NB4 (cell line): ENCODE measurements at regions not wholly inside any gene's neighbourhood (a gene's known extent, or its start where the extent isn't known, plus 50 kb on each side); places are given as distances from the start of the nearest gene placed in this dataset.

Source experiments
- DNase-seq: peaks from one replicate; pipeline ENCODE4 v3.0.0; 2010; ENCODE audit warnings: low read depth
- H3K4me3 ChIP-seq: one replicate; pipeline ENCODE4 v1.5.1; 2011; ENCODE audit warnings: mild to moderate bottlenecking, low read depth, low read length, moderate library complexity
- CTCF ChIP-seq: IDR thresholded peaks from one replicate; pipeline ENCODE4 v1.5.1; 2012; ENCODE audit warnings: low read depth, low read length
- MAX ChIP-seq: IDR thresholded peaks from 2 replicates; pipeline ENCODE4 v1.6.1; 2011; ENCODE audit warnings: low read depth, low read length
- MYC ChIP-seq: IDR thresholded peaks from 2 replicates; pipeline ENCODE4 v1.6.1; 2011; ENCODE audit warnings: low read depth, low read length
- POLR2A ChIP-seq: IDR thresholded peaks from 2 replicates; pipeline ENCODE4 v1.6.1; 2011; ENCODE audit warnings: mild to moderate bottlenecking; ENCODE audit not compliant: insufficient read length; ENCODE audit errors: extremely low read depth

GRCh38 chr14:45664668-45665356 is 411.8 kb upstream of the MIS18BP1 start:
- H3K4me3 ChIP-seq, result no peak overlapping the region
- DNase-seq, result peak; percentile 31
- TF ChIP-seq CTCF (peak; percentile 61), POLR2A (no peak)

- no peak for TF ChIP-seq MAX
- no peak for TF ChIP-seq CTCF
- DNase-seq, result no peak
- no peak overlapping the region for H3K4me3 ChIP-seq
These were observed 405.9 kb upstream of the MIS18BP1 start for GRCh38 chr14:45658917-45659299.

GRCh38 chr14:45658226-45658916 is 405.4 kb upstream of the MIS18BP1 start:
- no peak for TF ChIP-seq MAX
- TF ChIP-seq MYC, result no peak
- no peak for TF ChIP-seq CTCF
- TF ChIP-seq POLR2A, result no peak
- H3K4me3 ChIP-seq, result no peak overlapping the region
- no peak for DNase-seq

- no peak for DNase-seq
These were observed 398.9 kb upstream of the MIS18BP1 start for GRCh38 chr14:45651890-45652289.

GRCh38 chr14:45650754-45651153 is 397.8 kb upstream of the MIS18BP1 start:
- TF ChIP-seq POLR2A (no peak), MYC (no peak), CTCF (no peak), MAX (no peak)
- no peak for DNase-seq
- no peak overlapping the region for H3K4me3 ChIP-seq

More at GRCh38 chr14:45651890-45652289, 398.9 kb upstream of the MIS18BP1 start:
- no peak overlapping the region for H3K4me3 ChIP-seq
- no peak for TF ChIP-seq MAX
- no peak for TF ChIP-seq MYC
- TF ChIP-seq POLR2A, result no peak
- no peak for TF ChIP-seq CTCF

- no peak for DNase-seq
- TF ChIP-seq POLR2A (no peak), MAX (no peak), MYC (no peak), CTCF (no peak)
- no peak overlapping the region for H3K4me3 ChIP-seq
These were observed 396.0 kb upstream of the MIS18BP1 start for GRCh38 chr14:45649051-45649450.
